Thoracic aorta (tissue), 2 donors: ENCODE measurements at regions not wholly inside any gene's neighbourhood (a gene's known extent, or its start where the extent isn't known, plus 50 kb on each side); places are given as distances from the start of the nearest gene placed in this dataset.
"Not testable (repeated sequence)": the region's sequence is repeated elsewhere in the genome, so short reads cannot be mapped to it uniquely, and the experiment has no call there.

ENCODE experiments used
- ATAC-seq: fragments of 150-250 bp; one replicate; pipeline ENCODE4 v1.8.0; 2017; ENCODE audit warnings: low read depth; ENCODE audit not compliant: insufficient number of reproducible peaks, low FRiP score
- DNase-seq: peaks from one replicate; pipeline ENCODE4 v3.0.0-alpha.2; 2020; ENCODE audit warnings: low spot score
- H3K27ac ChIP-seq, 2 donors: fragments of 200-600 bp; sonication (generic); 1 replicate in 1 of 2; 2 replicates in 1 of 2; pipeline ENCODE4 v1.5.1; 2016; ENCODE audit warnings: mild to moderate bottlenecking in 2 of 2, moderate library complexity in 2 of 2
- H3K27me3 ChIP-seq: fragments of 200-600 bp; sonication (generic); replicated peaks from 2 replicates; pipeline ENCODE4 v1.6.0; 2016; ENCODE audit warnings: mild to moderate bottlenecking; ENCODE audit not compliant: insufficient read depth
- H3K36me3 ChIP-seq: fragments of 200-600 bp; sonication (generic); one replicate; pipeline ENCODE4 v1.5.1; 2016
- H3K4me1 ChIP-seq, 2 donors: fragments of 200-600 bp; sonication (generic); 1 replicate in 1 of 2; 2 replicates in 1 of 2; pipeline versions ENCODE4 v1.5.1 to v1.6.0; 2016; ENCODE audit warnings: low read depth in 2 of 2, mild to moderate bottlenecking in 1 of 2; ENCODE audit not compliant: control insufficient read depth in 1 of 2
- H3K4me3 ChIP-seq: fragments of 200-600 bp; sonication (generic); 2 replicates; pipeline ENCODE4 v1.5.1; 2016; ENCODE audit warnings: mild to moderate bottlenecking
- H3K9me3 ChIP-seq: fragments of 200-600 bp; sonication (generic); 2 replicates; pipeline ENCODE4 v1.5.1; 2016
- CTCF ChIP-seq: fragments of 200-600 bp; sonication (generic); IDR thresholded peaks from one replicate; pipeline ENCODE4 v1.5.1; 2019; ENCODE audit warnings: antibody characterized with exemption

GRCh38 chr6:14559746-14560536 is 442.4 kb downstream of the CD83 start:
- Histone ChIP-seq H3K4me3 (no peak overlapping the region), H3K36me3 (no peaks in the 10 kb centered on the region), H3K4me1 (no peaks in the 10 kb centered on the region), H3K9me3 (peaks cover 5% of the 10 kb centered on the region), H3K27ac (no peak overlapping the region), H3K27me3 (no peaks in the 10 kb centered on the region)
- no peak for TF ChIP-seq CTCF
- DNase-seq (no peak), ATAC-seq (no peak)

GRCh38 chr6:14561563-14561962 is 444.0 kb downstream of the CD83 start:
- not testable (repeated sequence) for H3K27ac ChIP-seq, H3K36me3 ChIP-seq, H3K4me3 ChIP-seq, H3K9me3 ChIP-seq, H3K4me1 ChIP-seq, H3K27me3 ChIP-seq, ATAC-seq, DNase-seq

GRCh38 chr6:14567842-14568241 is 450.3 kb downstream of the CD83 start:
- H3K36me3 ChIP-seq: no peaks in the 10 kb centered on the region
- no peak for TF ChIP-seq CTCF
- no peaks in the 10 kb centered on the region for H3K4me1 ChIP-seq
- no peaks in the 10 kb centered on the region for H3K27me3 ChIP-seq
- no peak for ATAC-seq
- H3K4me3 ChIP-seq: no peak overlapping the region
- H3K27ac ChIP-seq: no peak overlapping the region
- H3K9me3 ChIP-seq: no peaks in the 10 kb centered on the region
- no peak for DNase-seq

- Histone ChIP-seq H3K4me3 (no peak overlapping the region), H3K9me3 (no peaks in the 10 kb centered on the region), H3K27me3 (no peaks in the 10 kb centered on the region), H3K36me3 (no peaks in the 10 kb centered on the region), H3K27ac (no peak overlapping the region), H3K4me1 (no peaks in the 10 kb centered on the region)
- no peak for ATAC-seq
- no peak for DNase-seq
- TF ChIP-seq CTCF: no peak
Observed at GRCh38 chr6:14569394-14569793, 451.8 kb downstream of the CD83 start.

- DNase-seq, H3K9me3 ChIP-seq, H3K36me3 ChIP-seq, H3K4me1 ChIP-seq, H3K4me3 ChIP-seq, H3K27ac ChIP-seq, H3K27me3 ChIP-seq, ATAC-seq: not testable (repeated sequence)
Observed at GRCh38 chr6:14569874-14570273, 452.3 kb downstream of the CD83 start.

GRCh38 chr6:14571001-14571400 is 453.4 kb downstream of the CD83 start:
- TF ChIP-seq CTCF: no peak
- ATAC-seq: no peak
- H3K27ac ChIP-seq: no peak overlapping the region

More at GRCh38 chr6:14571001-14571400, 453.4 kb downstream of the CD83 start:
- H3K27me3 ChIP-seq: no peaks in the 10 kb centered on the region
- no peaks in the 10 kb centered on the region for H3K9me3 ChIP-seq
- no peak for DNase-seq
- no peak overlapping the region for H3K4me3 ChIP-seq
- H3K36me3 ChIP-seq: no peaks in the 10 kb centered on the region
- H3K4me1 ChIP-seq: no peaks in the 10 kb centered on the region
